ENCODE measurements at regions not wholly inside any gene's neighbourhood (a gene's known extent, or its start where the extent isn't known, plus 50 kb on each side); places are given as distances from the start of the nearest gene placed in this dataset.

DNA sequence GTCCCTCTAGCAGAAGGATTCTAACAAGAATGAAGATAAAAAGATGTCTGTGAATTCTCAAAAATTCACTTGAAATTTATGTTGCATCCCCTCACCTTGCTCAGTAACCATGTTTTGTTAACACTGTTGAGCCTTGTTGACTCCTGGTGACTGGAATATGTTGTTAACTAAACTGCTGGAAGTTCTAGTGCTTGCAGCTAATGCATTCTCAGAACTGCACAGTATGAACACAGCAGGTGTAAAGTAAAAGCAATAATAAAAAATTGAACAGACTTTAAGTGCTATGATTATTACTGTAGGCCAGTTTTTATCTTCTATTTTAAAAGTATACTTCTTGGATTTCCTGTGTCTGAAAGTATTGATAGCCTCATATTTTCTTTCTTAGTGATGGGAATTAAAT, 388.7 kb upstream of the PTPRD start:
- TF ChIP-seq, protein P1, sequence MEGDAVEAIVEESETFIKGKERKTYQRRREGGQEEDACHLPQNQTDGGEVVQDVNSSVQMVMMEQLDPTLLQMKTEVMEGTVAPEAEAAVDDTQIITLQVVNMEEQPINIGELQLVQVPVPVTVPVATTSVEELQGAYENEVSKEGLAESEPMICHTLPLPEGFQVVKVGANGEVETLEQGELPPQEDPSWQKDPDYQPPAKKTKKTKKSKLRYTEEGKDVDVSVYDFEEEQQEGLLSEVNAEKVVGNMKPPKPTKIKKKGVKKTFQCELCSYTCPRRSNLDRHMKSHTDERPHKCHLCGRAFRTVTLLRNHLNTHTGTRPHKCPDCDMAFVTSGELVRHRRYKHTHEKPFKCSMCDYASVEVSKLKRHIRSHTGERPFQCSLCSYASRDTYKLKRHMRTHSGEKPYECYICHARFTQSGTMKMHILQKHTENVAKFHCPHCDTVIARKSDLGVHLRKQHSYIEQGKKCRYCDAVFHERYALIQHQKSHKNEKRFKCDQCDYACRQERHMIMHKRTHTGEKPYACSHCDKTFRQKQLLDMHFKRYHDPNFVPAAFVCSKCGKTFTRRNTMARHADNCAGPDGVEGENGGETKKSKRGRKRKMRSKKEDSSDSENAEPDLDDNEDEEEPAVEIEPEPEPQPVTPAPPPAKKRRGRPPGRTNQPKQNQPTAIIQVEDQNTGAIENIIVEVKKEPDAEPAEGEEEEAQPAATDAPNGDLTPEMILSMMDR (IDR thresholded peaks at IDR 0.05; ENCODE audit: low read depth, low read length) = no peak
- no peak for DNase-seq (ENCODE audit: extremely low read depth, low read depth)

DNA sequence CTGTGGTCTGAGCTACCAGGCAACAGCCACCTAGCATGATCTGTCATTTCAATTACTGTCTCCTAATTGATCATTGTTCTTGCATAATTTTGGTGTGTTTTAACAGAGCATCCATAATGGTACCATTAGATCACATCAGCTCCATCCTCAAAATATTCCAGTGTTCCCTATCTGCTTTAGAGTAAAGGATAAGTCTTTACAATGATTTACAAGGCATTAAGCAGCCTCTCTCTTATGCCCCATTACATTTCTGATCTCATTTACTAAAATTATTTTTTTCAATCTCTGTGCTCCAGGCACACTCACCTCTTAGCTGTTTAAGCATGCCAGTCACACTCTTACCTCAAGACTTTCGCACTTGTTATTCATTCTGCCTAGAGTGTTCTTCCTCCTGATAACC, 389.9 kb upstream of the PTPRD start:
- TF ChIP-seq, protein P1 (IDR thresholded peaks at IDR 0.05; ENCODE audit: low read depth, low read length) = no peak
- no peak for DNase-seq (ENCODE audit: extremely low read depth, low read depth)

DNA sequence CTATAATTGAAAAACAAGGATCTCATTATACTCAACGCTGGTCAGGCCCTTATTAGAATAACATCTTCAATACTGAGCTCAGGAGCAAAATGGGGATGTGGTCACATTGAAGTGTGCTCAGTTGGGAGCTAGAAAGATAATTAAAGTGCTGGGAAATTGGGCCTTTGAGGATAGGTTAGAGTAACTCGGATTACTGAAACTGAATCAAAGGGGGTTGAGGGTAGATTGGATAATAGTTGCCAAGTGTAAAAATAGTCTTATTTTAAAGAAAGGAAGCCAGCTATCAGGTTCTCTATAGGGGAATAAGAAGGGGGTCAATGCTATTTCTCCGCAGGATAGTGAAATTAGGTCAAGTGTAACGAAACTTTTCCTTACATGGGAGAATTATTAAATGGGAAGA, 391.0 kb upstream of the PTPRD start:
- TF ChIP-seq, protein P1 (IDR thresholded peaks at IDR 0.05; ENCODE audit: low read depth, low read length) = no peak
- no peak for DNase-seq (ENCODE audit: extremely low read depth, low read depth)

DNA sequence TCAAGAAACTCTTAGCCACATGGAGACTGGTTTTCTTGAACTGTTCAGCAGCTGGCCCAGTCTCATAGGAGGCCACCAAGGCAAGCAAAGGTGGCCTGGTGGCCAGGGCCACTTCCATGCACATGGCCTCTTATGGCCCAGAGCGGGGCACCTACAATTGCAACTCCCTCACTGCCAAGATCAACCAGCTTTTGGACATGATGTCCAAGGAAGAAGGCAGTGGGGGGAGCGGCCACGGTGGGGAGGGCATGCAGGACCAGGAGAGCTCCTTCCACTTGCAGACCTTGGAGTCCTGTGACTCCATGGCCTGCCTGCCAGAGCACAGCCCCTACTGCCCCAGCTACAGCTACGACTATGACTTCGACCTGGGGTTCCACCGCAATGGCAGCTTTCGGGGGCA, 398.9 kb upstream of the PTPRD start:
- DNase-seq (ENCODE audit: extremely low read depth, low read depth) = no peak
- TF ChIP-seq, protein P1 (IDR thresholded peaks at IDR 0.05; ENCODE audit: low read depth, low read length) = no peak

DNA sequence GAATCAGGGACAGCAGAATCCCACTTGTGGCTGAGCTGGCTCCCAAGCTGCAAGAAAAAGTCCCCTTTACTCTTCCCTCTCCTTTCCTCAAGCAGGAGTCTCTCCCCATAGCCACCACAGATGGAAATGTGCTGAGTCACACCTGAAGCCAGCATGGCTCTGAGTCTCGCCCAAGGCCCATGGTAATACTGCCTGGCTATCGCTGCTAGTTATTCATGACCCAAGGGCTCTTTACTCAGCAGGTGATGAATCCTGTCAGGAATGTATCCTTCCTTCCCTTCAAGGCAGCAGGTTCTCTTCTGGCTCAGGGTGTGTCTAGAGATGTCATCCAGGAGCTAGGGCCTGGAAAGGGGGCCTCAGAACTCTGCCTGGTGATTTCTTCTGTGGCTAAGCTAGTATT, 403.3 kb upstream of the PTPRD start:
- TF ChIP-seq, protein P1 (IDR thresholded peaks at IDR 0.05; ENCODE audit: low read depth, low read length) = no peak
- no peak for DNase-seq (ENCODE audit: extremely low read depth, low read depth)

DNA sequence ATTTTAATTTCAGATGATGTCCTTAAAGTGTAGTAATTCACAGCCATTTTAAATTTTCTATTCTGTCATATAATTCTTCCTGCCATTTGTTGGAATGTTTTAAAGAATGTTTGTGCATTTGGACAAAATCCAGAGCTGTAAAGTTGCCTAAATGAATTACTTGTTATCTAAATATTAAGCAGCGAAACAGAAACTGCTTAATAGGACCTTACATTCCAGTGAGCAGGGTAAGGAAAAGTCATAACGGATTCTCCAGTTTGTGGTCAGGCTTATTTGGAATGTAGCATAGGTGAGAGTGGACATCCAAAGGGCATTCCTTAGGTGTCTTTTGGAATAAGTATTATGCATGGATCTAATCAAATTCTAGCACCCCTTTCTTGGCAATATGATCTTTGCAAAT, 410.4 kb upstream of the PTPRD start:
- DNase-seq (ENCODE audit: extremely low read depth, low read depth) = no peak
- TF ChIP-seq, protein P1 (IDR thresholded peaks at IDR 0.05; ENCODE audit: low read depth, low read length) = no peak

DNA sequence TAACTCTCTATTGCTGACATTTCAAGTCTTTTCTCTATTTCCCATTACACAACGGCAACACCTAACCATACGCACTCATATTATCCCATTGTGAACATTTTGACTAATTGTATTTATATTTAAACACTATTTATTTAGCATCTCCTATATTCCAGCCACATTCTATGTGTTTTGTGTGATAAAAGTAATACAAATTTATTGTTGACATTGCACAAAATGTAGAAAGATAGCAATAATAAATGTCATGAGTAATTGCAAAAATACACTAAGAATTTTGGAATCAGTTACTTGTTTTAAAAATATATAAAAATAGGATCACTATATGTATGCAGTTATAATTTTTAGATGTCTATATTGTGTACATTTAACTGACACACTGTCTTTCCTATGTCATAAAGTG, 413.0 kb upstream of the PTPRD start:
- no peak for DNase-seq (ENCODE audit: extremely low read depth, low read depth)
- TF ChIP-seq, protein P1 (IDR thresholded peaks at IDR 0.05; ENCODE audit: low read depth, low read length) = no peak

All from AG09319 (cell line).